OCI-LY1 (cell line): ENCODE measurements at regions not wholly inside any gene's neighbourhood (a gene's known extent, or its start where the extent isn't known, plus 50 kb on each side); places are given as distances from the start of the nearest gene placed in this dataset.

ENCODE experiments used
- CTCF ChIP-seq: fragments of 200-600 bp; sonication (generic), shearing (Covaris generic); IDR thresholded peaks from 2 replicates; pipeline ENCODE4 v1.5.1; 2017; ENCODE audit warnings: mild to moderate bottlenecking, antibody characterized with exemption, low read length, moderate library complexity, mixed read lengths
- EZH2 ChIP-seq: fragments of 200-600 bp; sonication (generic), shearing (Covaris generic); IDR thresholded peaks from 2 replicates; pipeline ENCODE4 v1.8.0; 2017; ENCODE audit warnings: borderline replicate concordance, mixed run types, mild to moderate bottlenecking, antibody characterized with exemption, low read length, moderate library complexity, mixed read lengths

DNA sequence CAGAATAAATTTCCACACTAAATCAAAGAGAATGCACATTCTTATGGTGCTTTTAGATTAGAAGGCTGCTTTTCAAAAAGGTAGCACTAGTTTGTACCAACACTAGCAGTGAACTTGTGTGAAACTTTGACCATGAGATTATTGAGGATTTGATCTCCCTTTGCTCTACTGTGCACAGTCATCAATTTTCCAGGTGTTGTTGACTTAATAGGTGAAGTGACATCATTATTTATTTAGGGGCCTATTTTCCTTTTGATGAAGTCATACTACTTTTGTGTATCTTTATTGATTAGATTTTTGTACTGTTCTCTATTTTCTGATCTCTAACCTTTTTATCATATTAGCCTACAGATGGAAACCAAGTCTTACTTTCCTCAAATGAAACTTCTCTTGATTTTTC, 507.9 kb upstream of the LCORL start:
- TF ChIP-seq CTCF, result no peak
- TF ChIP-seq EZH2, result no peak
